ENCODE measurements at regions not wholly inside any gene's neighbourhood (a gene's known extent, or its start where the extent isn't known, plus 50 kb on each side); places are given as distances from the start of the nearest gene placed in this dataset.

DNA sequence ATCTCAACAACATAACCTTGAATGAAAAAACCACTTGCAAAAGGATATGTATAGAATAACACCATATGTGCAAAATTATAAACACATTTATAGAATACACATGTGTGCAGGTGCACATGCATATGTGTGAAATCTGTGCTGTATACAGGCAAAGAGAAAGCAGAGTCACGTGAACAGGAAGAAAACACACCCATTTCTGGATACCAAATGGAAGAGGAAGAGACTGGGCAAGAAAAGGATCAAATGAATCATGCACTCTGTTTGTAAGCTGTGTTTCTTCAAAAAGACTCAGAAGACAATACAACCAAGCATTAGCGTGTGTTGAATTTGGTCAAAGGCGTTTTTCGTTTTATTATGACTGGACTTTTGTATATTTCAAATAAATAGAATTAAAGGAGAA, 111.3 kb upstream of the ERG start:
- Histone ChIP-seq H3K27ac (no peak overlapping the region), H3K9me3 (no peaks in the 10 kb centered on the region), H3K36me3 (ENCODE audit: insufficient read depth in 1 of 2, low read depth in 1 of 2) (no peaks in the 10 kb centered on the region), H3K4me1 (no peaks in the 10 kb centered on the region), H3K4me3 (no peak overlapping the region), H3K27me3 (ENCODE audit: insufficient read depth in 3 of 3, low read length in 2 of 3) (peaks cover 0 to 5% (median 0%) of the 10 kb centered on the region in 3 donors)
- no peak for ATAC-seq
- intact Hi-C loops (cut with DNase I) = no loop called here
- TF ChIP-seq, protein P1, sequence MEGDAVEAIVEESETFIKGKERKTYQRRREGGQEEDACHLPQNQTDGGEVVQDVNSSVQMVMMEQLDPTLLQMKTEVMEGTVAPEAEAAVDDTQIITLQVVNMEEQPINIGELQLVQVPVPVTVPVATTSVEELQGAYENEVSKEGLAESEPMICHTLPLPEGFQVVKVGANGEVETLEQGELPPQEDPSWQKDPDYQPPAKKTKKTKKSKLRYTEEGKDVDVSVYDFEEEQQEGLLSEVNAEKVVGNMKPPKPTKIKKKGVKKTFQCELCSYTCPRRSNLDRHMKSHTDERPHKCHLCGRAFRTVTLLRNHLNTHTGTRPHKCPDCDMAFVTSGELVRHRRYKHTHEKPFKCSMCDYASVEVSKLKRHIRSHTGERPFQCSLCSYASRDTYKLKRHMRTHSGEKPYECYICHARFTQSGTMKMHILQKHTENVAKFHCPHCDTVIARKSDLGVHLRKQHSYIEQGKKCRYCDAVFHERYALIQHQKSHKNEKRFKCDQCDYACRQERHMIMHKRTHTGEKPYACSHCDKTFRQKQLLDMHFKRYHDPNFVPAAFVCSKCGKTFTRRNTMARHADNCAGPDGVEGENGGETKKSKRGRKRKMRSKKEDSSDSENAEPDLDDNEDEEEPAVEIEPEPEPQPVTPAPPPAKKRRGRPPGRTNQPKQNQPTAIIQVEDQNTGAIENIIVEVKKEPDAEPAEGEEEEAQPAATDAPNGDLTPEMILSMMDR (IDR thresholded peaks at IDR 0.05) = no peak
- WGBS, 3 donors = 76 to 85% (median 84%) methylated on average over 4 of the region's 4 CpGs
- no peak for DNase-seq

DNA sequence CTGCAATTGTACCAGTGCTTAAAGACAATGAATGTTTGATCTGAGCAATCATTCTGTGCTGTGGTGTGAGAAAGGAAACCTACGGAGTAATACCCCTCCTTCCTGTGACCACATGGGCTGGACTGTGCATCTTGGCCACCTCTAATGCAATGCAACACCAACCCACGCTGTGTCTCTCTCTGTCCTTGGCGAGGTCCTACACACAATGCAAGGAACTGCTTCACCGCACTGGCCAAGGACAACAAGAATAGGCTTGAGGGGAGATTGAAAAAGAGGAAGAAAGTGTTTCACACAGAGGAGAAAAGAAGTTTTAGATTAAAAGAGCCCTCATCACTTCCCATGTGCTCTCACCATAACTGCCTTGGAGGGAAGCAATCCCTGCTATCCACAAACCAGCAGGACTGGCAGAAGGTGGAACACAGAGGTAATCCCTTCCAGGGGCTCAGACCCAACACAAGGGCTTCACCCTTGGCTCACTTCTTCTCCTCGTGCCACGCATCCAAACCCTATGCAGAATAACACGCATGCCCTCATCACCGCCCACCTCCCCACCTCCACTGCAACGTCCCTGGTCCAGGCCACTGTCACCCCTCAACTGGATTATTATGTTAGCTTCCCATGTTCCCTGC, 112.5 kb upstream of the ERG start:
- 76 to 82% (median 81%) methylated on average over 9 of the region's 9 CpGs for WGBS, 3 donors

DNA sequence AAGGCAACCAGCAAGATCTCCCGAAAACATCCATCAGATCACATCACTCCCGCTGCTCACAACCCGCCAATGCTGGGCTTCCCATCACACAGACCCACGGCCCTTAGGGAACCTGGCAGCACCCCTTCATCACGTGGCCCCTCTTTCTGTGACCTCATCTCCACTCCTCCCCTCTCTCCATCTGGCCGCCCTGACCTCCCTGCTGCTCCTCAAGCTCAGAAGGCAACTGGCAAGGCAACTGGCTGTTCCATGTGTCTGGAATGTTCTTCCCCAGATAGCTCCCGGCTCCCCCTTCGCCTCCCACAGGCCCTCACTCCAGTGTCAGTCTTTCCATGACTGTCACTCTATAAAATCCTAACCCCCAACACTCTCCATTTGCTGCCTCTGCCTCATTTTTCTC, 113.0 kb upstream of the ERG start:
- intact Hi-C loops (cut with DNase I) = no loop called here
- DNase-seq = no peak
- Histone ChIP-seq H3K9me3 (no peaks in the 10 kb centered on the region), H3K27me3 (ENCODE audit: insufficient read depth in 3 of 3, low read length in 2 of 3) (peaks cover 0 to 5% (median 0%) of the 10 kb centered on the region in 3 donors), H3K27ac (no peak overlapping the region), H3K36me3 (ENCODE audit: insufficient read depth in 1 of 2, low read depth in 1 of 2) (no peaks in the 10 kb centered on the region), H3K4me3 (no peak overlapping the region), H3K4me1 (no peaks in the 10 kb centered on the region)
- TF ChIP-seq, protein P1 (IDR thresholded peaks at IDR 0.05) = no peak
- WGBS, 3 donors = 55 to 76% (median 72%) methylated on average over 8 of the region's 8 CpGs
- ATAC-seq = no peak

More for the DNA sequence above, 112.5 kb upstream of the ERG start:
- intact Hi-C loops (cut with DNase I) = no loop called here
- Histone ChIP-seq H3K36me3 (ENCODE audit: insufficient read depth in 1 of 2, low read depth in 1 of 2) (no peaks in the 10 kb centered on the region), H3K9me3 (no peaks in the 10 kb centered on the region), H3K4me3 (no peak overlapping the region), H3K4me1 (no peaks in the 10 kb centered on the region), H3K27me3 (ENCODE audit: insufficient read depth in 3 of 3, low read length in 2 of 3) (peaks cover 0 to 5% (median 0%) of the 10 kb centered on the region in 3 donors), H3K27ac (no peak overlapping the region)
- TF ChIP-seq, protein P1 (IDR thresholded peaks at IDR 0.05) = no peak
- DNase-seq (no peak), ATAC-seq (no peak)

DNA sequence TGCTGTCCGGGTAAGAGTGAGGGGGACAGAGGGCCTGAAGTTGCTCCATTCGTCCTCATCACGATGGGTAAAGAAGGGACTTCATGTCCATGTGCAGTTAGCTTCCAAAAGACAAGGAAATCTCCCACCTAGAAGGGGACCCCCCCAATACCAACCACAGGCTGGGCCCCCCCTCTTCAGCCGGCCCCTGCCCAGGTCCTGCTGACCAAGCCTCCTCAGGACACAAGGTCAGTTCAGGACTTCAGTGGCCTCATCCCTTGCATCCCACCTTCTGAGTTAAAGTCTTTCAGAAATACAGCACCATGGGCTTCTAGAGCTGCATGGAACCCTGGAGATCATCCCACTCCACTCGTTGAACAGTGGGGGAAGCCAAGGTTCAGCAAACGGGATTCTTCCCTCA, 115.4 kb upstream of the ERG start:
- H3K9me3 ChIP-seq = no peaks in the 10 kb centered on the region
- intact Hi-C loops (cut with DNase I) = no loop called here
- 85 to 92% (median 86%) methylated on average over 6 of the region's 6 CpGs for WGBS, 3 donors

More for the DNA sequence above, 115.4 kb upstream of the ERG start:
- H3K27ac ChIP-seq = no peak overlapping the region
- peaks cover 0 to 5% (median 0%) of the 10 kb centered on the region in 3 donors for H3K27me3 ChIP-seq (ENCODE audit: insufficient read depth in 3 of 3, low read length in 2 of 3)
- DNase-seq = no peak
- ATAC-seq = no peak
- H3K36me3 ChIP-seq (ENCODE audit: insufficient read depth in 1 of 2, low read depth in 1 of 2) = no peaks in the 10 kb centered on the region
- TF ChIP-seq, protein P1 (IDR thresholded peaks at IDR 0.05) = no peak
- no peaks in the 10 kb centered on the region for H3K4me1 ChIP-seq
- no peak overlapping the region for H3K4me3 ChIP-seq
